ENCODE measurements at regions not wholly inside any gene's neighbourhood (a gene's known extent, or its start where the extent isn't known, plus 50 kb on each side); places are given as distances from the start of the nearest gene placed in this dataset.

DNA sequence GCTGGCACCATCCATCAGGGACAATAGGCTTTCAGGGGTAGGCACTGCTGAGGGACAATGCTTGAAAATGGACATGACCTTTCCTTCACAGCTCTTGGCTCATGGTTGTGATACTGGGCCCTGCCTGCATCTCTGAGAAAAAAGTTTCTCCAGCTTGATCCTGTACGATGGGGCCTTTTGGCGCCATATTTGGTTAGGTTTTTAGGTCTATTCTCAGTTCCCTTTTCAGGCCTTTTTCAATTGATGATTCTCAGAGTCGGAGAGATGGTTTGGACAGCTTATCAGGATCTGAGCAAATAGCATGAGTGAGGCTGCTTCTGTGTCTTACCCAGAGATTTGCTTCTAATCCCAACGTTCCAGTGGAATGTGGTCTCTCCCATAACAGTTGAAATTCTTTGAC is 141.6 kb downstream of the ZNF518B start:
- no peaks in the 10 kb centered on the region for H3K79me2 ChIP-seq (ENCODE audit: control insufficient read depth, insufficient read depth, low read length, poor library complexity)
- no peak overlapping the region for H2BK5ac ChIP-seq (ENCODE audit: low read depth, low read length, poor library complexity)
- no peaks in the 10 kb centered on the region for H3K27me3 ChIP-seq (ENCODE audit: insufficient read depth, low read length)
- H3K9ac ChIP-seq (ENCODE audit: low read length): no peak overlapping the region
- H4K91ac ChIP-seq (ENCODE audit: low read depth, low read length): no peak overlapping the region
- H2AK5ac ChIP-seq (ENCODE audit: low read length): peak overlapping the region; percentile 30
- H4K8ac ChIP-seq (ENCODE audit: low read depth, low read length): no peak overlapping the region
- peak overlapping the region; percentile 5 for H2BK12ac ChIP-seq (ENCODE audit: low read length)
- H3K79me1 ChIP-seq (ENCODE audit: low read length): peaks cover 10% of the 10 kb centered on the region
- H4K12ac ChIP-seq (ENCODE audit: low read depth, low read length): no peak overlapping the region
- no peak overlapping the region for H3K4me3 ChIP-seq (ENCODE audit: low read depth, low read length)
- H3K18ac ChIP-seq (ENCODE audit: low read length): no peak overlapping the region
- no peak overlapping the region for H3K27ac ChIP-seq (ENCODE audit: low read depth, low read length)
- H2AFZ ChIP-seq (ENCODE audit: insufficient read depth, low read length, poor library complexity): no peak overlapping the region
- no peak overlapping the region for H3K14ac ChIP-seq (ENCODE audit: low read length)
- peaks cover 12 to 17% of the 10 kb centered on the region in 2 experiments for H3K4me1 ChIP-seq (ENCODE audit: control insufficient read depth in 1 of 2, insufficient read depth in 2 of 2, low read length in 2 of 2)
- no peaks in the 10 kb centered on the region for H3K9me3 ChIP-seq (ENCODE audit: insufficient read depth, low read depth, low read length)
- H2BK120ac ChIP-seq (ENCODE audit: insufficient read depth, low read length, poor library complexity): peak overlapping the region; percentile 10
- H3K36me3 ChIP-seq (ENCODE audit: control insufficient read depth in 1 of 2, insufficient read depth in 2 of 2, low read length in 2 of 2): no peaks in the 10 kb centered on the region
- no peak overlapping the region for H3K23ac ChIP-seq (ENCODE audit: low read length)
- no peak overlapping the region for H3K4me2 ChIP-seq (ENCODE audit: low read length)
- no peak overlapping the region for H3K4ac ChIP-seq (ENCODE audit: low read depth, low read length)
- WGBS (ENCODE audit: extremely low coverage, insufficient coverage, insufficient read length): no CpG with 5 or more reads among the region's 4 CpGs
- DNase-seq: no peak

GRCh38 chr4:10312568-10312967 is 144.7 kb downstream of the ZNF518B start:
- H3K18ac ChIP-seq (ENCODE audit: low read length): no peak overlapping the region
- H3K79me2 ChIP-seq (ENCODE audit: control insufficient read depth, insufficient read depth, low read length, poor library complexity): no peaks in the 10 kb centered on the region
- no peak overlapping the region for H2BK5ac ChIP-seq (ENCODE audit: low read depth, low read length, poor library complexity)
- no peak overlapping the region for H3K4ac ChIP-seq (ENCODE audit: low read depth, low read length)
- peaks cover 2% of the 10 kb centered on the region for H3K79me1 ChIP-seq (ENCODE audit: low read length)
- no peak overlapping the region for H2AFZ ChIP-seq (ENCODE audit: insufficient read depth, low read length, poor library complexity)
- peaks cover 6 to 7% of the 10 kb centered on the region in 2 experiments for H3K4me1 ChIP-seq (ENCODE audit: control insufficient read depth in 1 of 2, insufficient read depth in 2 of 2, low read length in 2 of 2)
- no peak overlapping the region for H4K91ac ChIP-seq (ENCODE audit: low read depth, low read length)
- H4K12ac ChIP-seq (ENCODE audit: low read depth, low read length): no peak overlapping the region
- H3K9ac ChIP-seq (ENCODE audit: low read length): no peak overlapping the region
- WGBS (ENCODE audit: extremely low coverage, insufficient coverage, insufficient read length): no CpG with 5 or more reads among the region's 3 CpGs
- H2AK5ac ChIP-seq (ENCODE audit: low read length): no peak overlapping the region
- H3K36me3 ChIP-seq (ENCODE audit: control insufficient read depth in 1 of 2, insufficient read depth in 2 of 2, low read length in 2 of 2): no peaks in the 10 kb centered on the region
- no peak overlapping the region for H2BK12ac ChIP-seq (ENCODE audit: low read length)
- H3K23ac ChIP-seq (ENCODE audit: low read length): no peak overlapping the region
- DNase-seq: peak in 1 of 2 donors; percentile 76
- H3K4me3 ChIP-seq (ENCODE audit: low read depth, low read length): no peak overlapping the region
- no peak overlapping the region for H3K4me2 ChIP-seq (ENCODE audit: low read length)
- H4K8ac ChIP-seq (ENCODE audit: low read depth, low read length): no peak overlapping the region
- H2BK120ac ChIP-seq (ENCODE audit: insufficient read depth, low read length, poor library complexity): no peak overlapping the region
- H3K9me3 ChIP-seq (ENCODE audit: insufficient read depth, low read depth, low read length): no peaks in the 10 kb centered on the region
- no peaks in the 10 kb centered on the region for H3K27me3 ChIP-seq (ENCODE audit: insufficient read depth, low read length)
- H3K27ac ChIP-seq (ENCODE audit: low read depth, low read length): no peak overlapping the region
- no peak overlapping the region for H3K14ac ChIP-seq (ENCODE audit: low read length)

GRCh38 chr4:10311939-10312338 is 145.3 kb downstream of the ZNF518B start:
- no peak overlapping the region for H2BK120ac ChIP-seq (ENCODE audit: insufficient read depth, low read length, poor library complexity)

GRCh38 chr4:10305816-10306215 is 151.4 kb downstream of the ZNF518B start:
- Histone ChIP-seq H3K36me3 (ENCODE audit: control insufficient read depth in 1 of 2, insufficient read depth in 2 of 2, low read length in 2 of 2) (no peaks in the 10 kb centered on the region), H2AK5ac (ENCODE audit: low read length) (no peak overlapping the region), H2BK5ac (ENCODE audit: low read depth, low read length, poor library complexity) (no peak overlapping the region), H3K79me1 (ENCODE audit: low read length) (peaks cover 4% of the 10 kb centered on the region), H3K79me2 (ENCODE audit: control insufficient read depth, insufficient read depth, low read length, poor library complexity) (no peaks in the 10 kb centered on the region), H3K9me3 (ENCODE audit: insufficient read depth, low read depth, low read length) (no peaks in the 10 kb centered on the region), H3K27ac (ENCODE audit: low read depth, low read length) (no peak overlapping the region), H3K18ac (ENCODE audit: low read length) (no peak overlapping the region), H4K8ac (ENCODE audit: low read depth, low read length) (no peak overlapping the region), H4K12ac (ENCODE audit: low read depth, low read length) (no peak overlapping the region), H3K4ac (ENCODE audit: low read depth, low read length) (no peak overlapping the region), H3K4me1 (ENCODE audit: control insufficient read depth in 1 of 2, insufficient read depth in 2 of 2, low read length in 2 of 2) (peaks cover 3 to 6% of the 10 kb centered on the region in 2 experiments), H4K91ac (ENCODE audit: low read depth, low read length) (no peak overlapping the region), H3K27me3 (ENCODE audit: insufficient read depth, low read length) (no peaks in the 10 kb centered on the region), H3K4me2 (ENCODE audit: low read length) (no peak overlapping the region), H3K23ac (ENCODE audit: low read length) (no peak overlapping the region), H2BK120ac (ENCODE audit: insufficient read depth, low read length, poor library complexity) (no peak overlapping the region), H3K4me3 (ENCODE audit: low read depth, low read length) (no peak overlapping the region), H3K9ac (ENCODE audit: low read length) (no peak overlapping the region), H2AFZ (ENCODE audit: insufficient read depth, low read length, poor library complexity) (no peak overlapping the region), H3K14ac (ENCODE audit: low read length) (no peak overlapping the region), H2BK12ac (ENCODE audit: low read length) (no peak overlapping the region)
- DNase-seq: no peak

More at GRCh38 chr4:10311939-10312338, 145.3 kb downstream of the ZNF518B start:
- Histone ChIP-seq H3K9me3 (ENCODE audit: insufficient read depth, low read depth, low read length) (no peaks in the 10 kb centered on the region), H3K9ac (ENCODE audit: low read length) (no peak overlapping the region), H2AK5ac (ENCODE audit: low read length) (no peak overlapping the region), H3K4ac (ENCODE audit: low read depth, low read length) (no peak overlapping the region), H3K18ac (ENCODE audit: low read length) (no peak overlapping the region), H2BK5ac (ENCODE audit: low read depth, low read length, poor library complexity) (no peak overlapping the region), H3K14ac (ENCODE audit: low read length) (no peak overlapping the region), H3K36me3 (ENCODE audit: control insufficient read depth in 1 of 2, insufficient read depth in 2 of 2, low read length in 2 of 2) (no peaks in the 10 kb centered on the region), H3K23ac (ENCODE audit: low read length) (no peak overlapping the region), H4K8ac (ENCODE audit: low read depth, low read length) (no peak overlapping the region), H3K4me1 (ENCODE audit: control insufficient read depth in 1 of 2, insufficient read depth in 2 of 2, low read length in 2 of 2) (peaks cover under 1% of the 10 kb centered on the region in 2 experiments), H3K4me2 (ENCODE audit: low read length) (no peak overlapping the region), H4K12ac (ENCODE audit: low read depth, low read length) (no peak overlapping the region), H2AFZ (ENCODE audit: insufficient read depth, low read length, poor library complexity) (no peak overlapping the region), H4K91ac (ENCODE audit: low read depth, low read length) (no peak overlapping the region), H2BK12ac (ENCODE audit: low read length) (no peak overlapping the region), H3K27ac (ENCODE audit: low read depth, low read length) (no peak overlapping the region), H3K79me2 (ENCODE audit: control insufficient read depth, insufficient read depth, low read length, poor library complexity) (no peaks in the 10 kb centered on the region), H3K4me3 (ENCODE audit: low read depth, low read length) (no peak overlapping the region), H3K79me1 (ENCODE audit: low read length) (peaks cover 2% of the 10 kb centered on the region), H3K27me3 (ENCODE audit: insufficient read depth, low read length) (no peaks in the 10 kb centered on the region)
- no CpG with 5 or more reads among the region's 4 CpGs for WGBS (ENCODE audit: extremely low coverage, insufficient coverage, insufficient read length)
- DNase-seq: no peak

Data from trophoblast cell (in vitro differentiated cells and primary cell).